GM21723 (cell line): ENCODE measurements at regions not wholly inside any gene's neighbourhood (a gene's known extent, or its start where the extent isn't known, plus 50 kb on each side); places are given as distances from the start of the nearest gene placed in this dataset.
"Not testable (repeated sequence)": the region's sequence is repeated elsewhere in the genome, so short reads cannot be mapped to it uniquely, and the experiment has no call there.

Experiments used
- ATAC-seq: cut with Tn5 transposase; IDR thresholded peaks from one replicate; pipeline ENCODE4 v1.9.1; 2021; ENCODE audit warnings: mild to moderate bottlenecking, moderate library complexity; ENCODE audit not compliant: unreplicated experiment

- ATAC-seq = no peak
Observed at GRCh38 chr18:43936176-43936575, 658.9 kb upstream of the SYT4 start.

DNA sequence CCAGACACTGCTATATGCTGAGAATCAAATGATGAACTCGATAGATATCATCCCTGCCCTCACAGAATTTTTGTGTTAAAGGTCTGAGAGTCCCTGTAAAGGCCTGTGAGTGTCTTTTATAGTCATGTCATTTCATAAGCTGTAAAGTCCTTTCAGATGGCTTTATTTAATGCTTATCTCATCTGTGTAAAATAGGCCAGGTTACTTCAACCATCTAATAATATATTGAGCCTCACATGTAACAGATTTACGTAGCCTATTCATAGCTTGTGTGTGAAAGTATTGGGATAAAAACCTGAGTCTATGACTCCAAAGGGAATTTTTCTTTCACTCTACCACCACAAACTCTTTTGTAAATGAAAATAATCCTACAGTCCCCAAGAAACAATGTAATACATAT lies 672.0 kb upstream of the SYT4 start:
- ATAC-seq = no peak

- no peak for ATAC-seq
Observed at GRCh38 chr18:43950062-43950461, 672.8 kb upstream of the SYT4 start.

- no peak for ATAC-seq
Observed at GRCh38 chr18:43952398-43952797, 675.1 kb upstream of the SYT4 start.

DNA sequence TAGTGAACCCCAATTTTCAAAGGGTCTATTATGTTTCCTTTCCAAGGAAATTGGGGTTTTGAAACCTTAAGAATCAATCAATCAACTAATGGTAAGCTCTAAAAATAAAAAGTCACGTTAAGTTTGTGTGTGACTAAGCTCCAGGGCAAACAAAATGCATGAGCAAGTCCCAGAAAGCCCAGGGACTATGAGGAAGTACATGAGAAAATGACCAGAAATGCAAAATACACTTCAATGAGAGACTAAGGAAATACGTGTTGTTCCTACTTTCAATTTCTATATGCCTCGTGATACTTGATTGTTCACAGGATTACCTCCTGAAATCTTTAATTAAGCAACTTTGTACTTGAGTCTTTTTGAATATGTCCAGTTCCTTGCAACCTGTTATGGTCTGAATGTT lies 684.4 kb upstream of the SYT4 start:
- no peak for ATAC-seq

GRCh38 chr18:43964666-43965065 lies 687.4 kb upstream of the SYT4 start:
- no peak for ATAC-seq

DNA sequence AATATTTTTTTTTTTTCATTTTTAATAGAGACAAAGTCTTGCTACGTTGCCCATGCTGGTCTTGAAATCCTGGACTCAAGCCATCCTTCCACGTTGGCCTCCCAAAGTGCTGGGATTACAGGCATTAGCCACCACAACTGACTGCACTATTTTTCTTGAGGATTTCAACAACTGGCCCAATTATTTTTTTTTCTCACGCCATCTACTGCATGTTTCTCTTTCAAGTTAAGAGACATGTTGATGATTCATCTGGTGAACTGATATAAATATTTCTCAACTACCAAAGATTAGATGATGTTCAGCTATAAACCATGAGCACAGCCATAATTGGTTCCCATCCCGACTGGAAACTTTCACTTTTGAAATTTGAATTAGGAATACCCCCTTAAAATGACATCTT lies 688.4 kb upstream of the SYT4 start:
- ATAC-seq = no peak

- ATAC-seq = no peak
Observed at GRCh38 chr18:43970656-43971055, 693.4 kb upstream of the SYT4 start.

- ATAC-seq = no peak
Observed at GRCh38 chr18:43978174-43978573, 700.9 kb upstream of the SYT4 start.

DNA sequence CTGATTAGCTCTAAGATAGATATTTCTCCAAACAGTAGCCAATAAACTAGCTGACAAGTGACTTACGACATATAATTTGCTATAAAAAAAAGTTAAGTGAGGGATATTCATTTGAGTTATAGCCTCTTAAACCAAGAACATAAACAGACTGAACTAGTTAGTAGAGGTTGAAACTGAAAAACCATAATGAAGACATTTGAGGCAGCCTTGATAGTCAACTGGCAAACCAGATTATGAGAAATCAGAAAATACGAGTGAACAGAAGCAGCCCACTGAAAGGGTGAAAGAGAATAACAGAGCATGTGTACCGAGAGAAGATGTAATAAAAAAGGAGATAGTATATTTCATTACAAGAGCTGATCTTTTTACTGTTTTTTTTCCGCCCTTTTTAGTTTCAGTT lies 698.1 kb upstream of the SETBP1 start:
- no peak for ATAC-seq

GRCh38 chr18:43987061-43987460 lies 693.6 kb upstream of the SETBP1 start:
- not testable (repeated sequence) for ATAC-seq

- no peak for ATAC-seq
Observed at GRCh38 chr18:43992741-43993140, 687.9 kb upstream of the SETBP1 start.

DNA sequence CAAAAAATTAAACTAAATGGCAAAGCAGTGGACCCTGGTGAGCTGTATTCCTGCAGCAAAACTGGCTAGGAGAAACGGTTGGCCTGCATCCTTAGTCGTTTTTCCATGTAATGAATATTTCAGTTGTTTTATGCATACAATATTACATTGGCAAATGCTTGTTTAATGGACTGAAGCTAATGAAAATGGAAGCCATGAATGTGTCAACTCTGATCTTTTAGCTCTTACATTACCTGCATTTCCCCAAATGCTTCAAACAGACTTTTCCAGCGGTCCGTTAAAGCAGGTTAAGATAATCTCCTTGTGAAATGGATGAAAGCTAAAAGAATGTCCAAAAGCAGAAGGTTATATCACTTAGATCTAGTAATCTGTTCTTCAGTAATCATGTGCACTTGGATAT lies 686.3 kb upstream of the SETBP1 start:
- ATAC-seq = no peak

DNA sequence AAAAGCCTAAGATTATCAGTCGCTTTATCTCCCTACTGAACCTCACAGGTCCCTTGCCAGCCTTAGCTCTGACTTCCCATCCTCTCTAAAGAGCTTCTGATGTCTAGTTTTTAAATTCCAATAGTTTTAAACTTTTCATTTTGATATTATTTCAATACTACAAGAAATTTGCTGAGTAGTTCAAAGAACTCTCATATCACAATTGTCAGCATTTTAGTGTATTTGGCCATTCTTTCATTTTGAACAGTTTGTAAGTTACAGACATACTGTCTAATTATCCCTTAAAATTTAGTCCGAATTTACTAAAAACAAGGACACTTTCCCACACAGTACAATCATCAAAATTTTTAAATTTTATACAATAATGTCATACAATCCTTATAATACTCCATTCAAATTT lies 666.8 kb upstream of the SETBP1 start:
- no peak for ATAC-seq

- ATAC-seq = no peak
Observed at GRCh38 chr18:44025421-44025820, 655.3 kb upstream of the SETBP1 start.

GRCh38 chr18:44028109-44028508 lies 652.6 kb upstream of the SETBP1 start:
- ATAC-seq = no peak

DNA sequence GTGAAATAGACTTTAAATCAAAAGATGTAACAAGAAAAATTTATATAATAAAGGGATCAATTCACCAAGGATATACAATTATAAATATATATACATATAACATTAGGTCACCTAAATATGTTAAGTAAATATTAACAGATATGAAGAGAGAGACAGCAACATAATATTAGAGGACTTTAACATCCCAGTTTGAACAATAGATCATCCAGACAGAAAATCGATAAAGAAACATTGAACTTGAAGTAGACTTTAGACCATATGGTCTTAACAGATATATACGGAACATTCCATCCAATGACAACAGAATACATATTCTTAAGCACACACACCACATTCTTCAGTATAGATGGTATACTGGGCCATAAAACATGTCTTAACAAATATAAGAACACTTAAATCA lies 649.6 kb upstream of the SETBP1 start:
- no peak for ATAC-seq

DNA sequence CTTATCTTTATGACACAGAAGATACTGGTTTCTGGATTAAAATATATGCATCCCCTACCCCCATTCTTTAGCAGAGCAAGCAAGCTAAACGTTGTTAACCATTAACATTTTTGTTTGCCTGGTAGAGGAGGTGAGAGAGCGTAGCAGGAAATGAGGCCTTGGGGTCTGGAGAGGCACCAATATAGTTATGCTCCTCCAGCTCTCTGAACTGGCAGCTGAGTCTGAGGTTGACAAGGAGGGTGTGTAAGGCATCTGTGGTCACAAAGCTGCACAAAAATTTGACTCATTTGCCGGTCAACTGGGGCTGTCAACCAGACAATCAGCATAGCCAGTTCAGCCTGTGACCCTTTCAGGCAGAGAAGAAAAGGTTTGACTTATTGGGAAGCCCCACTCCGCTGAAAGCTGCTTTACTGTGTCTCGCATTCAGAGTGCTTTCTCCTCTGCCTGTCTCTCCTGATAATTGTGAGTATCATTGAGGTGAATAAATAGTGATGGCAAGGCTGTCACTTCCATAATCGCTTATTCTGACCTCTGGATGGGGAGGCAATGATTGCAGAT lies 647.5 kb upstream of the SETBP1 start:
- no peak for ATAC-seq

DNA sequence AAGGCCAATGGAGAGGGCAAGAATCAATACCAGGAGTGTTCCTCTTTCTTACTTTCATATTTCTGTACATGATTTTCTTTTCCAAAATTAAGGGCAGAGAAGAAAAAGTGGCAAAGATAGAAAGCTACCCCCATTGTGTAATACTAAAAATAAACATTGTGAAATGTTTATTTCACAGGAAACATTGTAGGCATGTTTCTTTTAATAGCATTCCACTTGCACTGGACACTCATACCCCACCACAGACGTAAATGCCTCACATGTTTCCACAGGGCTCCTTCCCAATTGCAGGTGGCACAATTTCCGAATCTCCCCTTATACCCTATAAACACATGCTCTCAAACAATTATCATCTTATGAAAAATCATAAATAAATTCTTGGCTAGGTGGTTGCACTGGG lies 645.1 kb upstream of the SETBP1 start:
- no peak for ATAC-seq

- no peak for ATAC-seq
Observed at GRCh38 chr18:44036501-44036900, 644.2 kb upstream of the SETBP1 start.

DNA sequence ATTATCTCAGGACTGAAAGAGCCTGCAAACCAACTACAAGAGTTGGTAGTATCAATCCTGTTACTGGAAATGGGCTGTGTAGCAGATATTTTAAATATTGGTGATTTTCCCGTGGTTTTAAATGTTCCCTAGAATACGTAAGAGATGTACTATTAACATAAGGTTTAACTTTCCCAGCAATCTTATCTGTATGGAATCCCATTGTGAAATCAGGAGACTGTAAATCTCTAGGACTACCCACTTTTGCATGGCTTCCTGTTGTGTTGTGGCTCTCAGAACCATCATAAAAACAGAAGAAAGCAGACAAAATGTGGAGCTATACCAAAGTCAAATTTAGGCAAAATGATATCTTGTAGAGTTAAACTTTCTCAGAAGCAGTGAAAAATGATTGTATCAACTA lies 641.5 kb upstream of the SETBP1 start:
- no peak for ATAC-seq

DNA sequence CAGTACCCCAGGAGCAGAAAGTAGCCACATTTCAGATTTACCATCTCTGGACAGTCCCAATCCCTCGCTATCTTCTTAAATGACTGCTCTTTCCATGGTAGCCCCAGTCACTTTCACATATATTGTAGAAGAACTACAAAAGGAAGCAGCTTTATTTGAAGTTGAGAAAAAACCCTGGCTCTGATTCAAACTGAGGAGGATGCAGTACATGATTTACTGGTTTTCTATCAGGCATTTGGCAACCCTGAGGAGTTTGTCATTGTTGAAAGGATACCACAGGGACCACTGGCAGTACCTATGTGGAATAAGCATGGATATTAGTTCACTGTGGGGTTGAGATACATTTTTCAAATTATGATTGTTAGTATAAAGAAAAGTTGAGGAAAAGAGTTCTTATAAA lies 640.9 kb upstream of the SETBP1 start:
- no peak for ATAC-seq

GRCh38 chr18:44041553-44041952 lies 639.1 kb upstream of the SETBP1 start:
- no peak for ATAC-seq

DNA sequence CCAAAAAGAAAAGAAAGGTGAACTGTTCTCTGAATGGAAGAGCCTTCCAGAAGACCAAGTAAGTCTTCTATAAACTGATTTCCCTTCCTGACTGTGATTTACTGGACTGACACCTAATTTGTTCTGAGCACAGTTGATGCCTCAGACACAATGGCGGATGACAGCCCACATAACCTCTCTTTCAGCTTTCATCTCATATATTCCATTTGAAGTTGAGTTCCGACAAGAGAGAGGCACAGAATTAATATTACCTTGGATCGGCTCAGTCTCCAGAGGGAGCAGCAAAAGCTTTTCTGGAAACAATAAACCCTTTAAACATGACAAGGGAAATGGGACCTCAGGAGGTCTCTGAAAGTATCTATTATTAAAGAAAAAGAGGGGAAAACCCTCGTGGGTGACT lies 638.7 kb upstream of the SETBP1 start:
- ATAC-seq = no peak
